Activated T-cell treated with anti-CD3 and anti-CD28 coated beads for 4 hours (primary cell): ENCODE measurements at regions not wholly inside any gene's neighbourhood (a gene's known extent, or its start where the extent isn't known, plus 50 kb on each side); places are given as distances from the start of the nearest gene placed in this dataset.

Experiments used
- DNase-seq: peaks from one replicate; pipeline ENCODE4 v3.0.0-alpha.2; 2020

- no peak for DNase-seq
Measured at GRCh38 chr13:22135446-22135845, 464.6 kb downstream of the FGF9 start.

- DNase-seq = no peak
Measured at GRCh38 chr13:22137361-22138050, 466.6 kb downstream of the FGF9 start.

GRCh38 chr13:22138947-22139346, 468.1 kb downstream of the FGF9 start:
- no peak for DNase-seq

GRCh38 chr13:22141716-22142115, 470.8 kb downstream of the FGF9 start:
- no peak for DNase-seq

GRCh38 chr13:22143671-22144070, 472.8 kb downstream of the FGF9 start:
- no peak for DNase-seq

GRCh38 chr13:22144806-22145205, 473.9 kb downstream of the FGF9 start:
- no peak for DNase-seq

- DNase-seq = no peak
Measured at GRCh38 chr13:22148187-22148586, 477.3 kb downstream of the FGF9 start.

GRCh38 chr13:22152751-22153150, 481.9 kb downstream of the FGF9 start:
- DNase-seq = no peak

- no peak for DNase-seq
Measured at GRCh38 chr13:22154041-22154440, 483.2 kb downstream of the FGF9 start.

GRCh38 chr13:22161871-22162270, 491.0 kb downstream of the FGF9 start:
- DNase-seq = no peak

GRCh38 chr13:22162889-22163288, 492.0 kb downstream of the FGF9 start:
- DNase-seq = no peak

GRCh38 chr13:22168437-22169190, 497.7 kb downstream of the FGF9 start:
- DNase-seq = no peak

GRCh38 chr13:22169473-22169872, 498.6 kb downstream of the FGF9 start:
- DNase-seq = no peak

GRCh38 chr13:22173610-22174009, 502.7 kb downstream of the FGF9 start:
- DNase-seq = no peak

- no peak for DNase-seq
Measured at GRCh38 chr13:22175241-22175640, 504.4 kb downstream of the FGF9 start.

- DNase-seq = no peak
Measured at GRCh38 chr13:22175815-22176214, 504.9 kb downstream of the FGF9 start.

GRCh38 chr13:22176968-22177520, 506.2 kb downstream of the FGF9 start:
- no peak for DNase-seq

- no peak for DNase-seq
Measured at GRCh38 chr13:22178878-22179277, 508.0 kb downstream of the FGF9 start.

GRCh38 chr13:22187329-22187728, 516.5 kb downstream of the FGF9 start:
- no peak for DNase-seq

GRCh38 chr13:22189176-22190048, 518.5 kb downstream of the FGF9 start:
- no peak for DNase-seq

GRCh38 chr13:22193070-22193469, 522.2 kb downstream of the FGF9 start:
- DNase-seq = no peak

GRCh38 chr13:22194106-22194805, 523.4 kb downstream of the FGF9 start:
- DNase-seq = no peak

- DNase-seq = no peak
Measured at GRCh38 chr13:22195726-22196125, 524.9 kb downstream of the FGF9 start.
